T-cell (primary cell): ENCODE measurements at regions not wholly inside any gene's neighbourhood (a gene's known extent, or its start where the extent isn't known, plus 50 kb on each side); places are given as distances from the start of the nearest gene placed in this dataset.

Experiments
- ATAC-seq, 4 experiments: fragments of 200-7000 bp in 3 of 4; fragments of 150-1000 bp in 1 of 4; cut with Tn5 transposase; replicated peaks in 1 of 4; 1 replicate in 3 of 4; 2 replicates in 1 of 4; pipeline ENCODE4 v1.10.0; 2021; ENCODE audit warnings: moderate library complexity in 3 of 4, mild to moderate bottlenecking in 2 of 4, moderate number of reproducible peaks in 1 of 4
- CTCF ChIA-PET, 2 donors: fragments of 300-600 bp; sonication (Branson Sonifier 250); formaldehyde crosslinking; loops; one replicate each; lab custom pipeline; 2022; ENCODE audit warnings: antibody characterized with exemption in 2 of 2; lab: Charles Lee
- POLR2A ChIA-PET, 2 donors: fragments of 300-600 bp; sonication (Branson Sonifier 250); formaldehyde crosslinking; loops; one replicate each; lab custom pipeline; 2022; ENCODE audit warnings: antibody characterized with exemption in 2 of 2; lab: Charles Lee
- DNase-seq, 35 experiments: peaks; one replicate each; pipeline versions ENCODE4 v3.0.0 to v3.0.0-alpha.2; 2013 to 2023
- H3K27ac ChIP-seq: one replicate; pipeline ENCODE4 v1.5.1; 2013; ENCODE audit warnings: low read length
- H3K27me3 ChIP-seq, 2 experiments: replicated peaks in 1 of 2; 1 replicate in 1 of 2; 2 replicates in 1 of 2; pipeline versions ENCODE4 v1.6.1 to v1.7.0; 2013; ENCODE audit warnings: low read length in 1 of 2, mixed read lengths in 1 of 2; ENCODE audit not compliant: control insufficient read depth in 2 of 2, insufficient read depth in 2 of 2; ENCODE audit errors: extremely low read depth in 1 of 2
- H3K36me3 ChIP-seq, 2 donors: 1 replicate in 1 of 2; 2 replicates in 1 of 2; pipeline versions ENCODE4 v1.6.1 to v1.7.0; 2013; ENCODE audit warnings: low read length in 1 of 2; ENCODE audit not compliant: control insufficient read depth in 2 of 2, insufficient read depth in 1 of 2; ENCODE audit errors: extremely low read depth in 1 of 2
- H3K4me1 ChIP-seq, 2 experiments: 1 replicate in 1 of 2; 2 replicates in 1 of 2; pipeline versions ENCODE4 v1.6.1 to v1.7.0; 2013; ENCODE audit warnings: low read length in 2 of 2, mixed read lengths in 1 of 2; ENCODE audit not compliant: insufficient read depth in 2 of 2, control insufficient read depth in 1 of 2; ENCODE audit errors: extremely low read depth in 1 of 2
- H3K4me3 ChIP-seq, 2 donors: 1 replicate in 1 of 2; 2 replicates in 1 of 2; pipeline versions ENCODE4 v1.5.1 to v1.7.0; 2013; ENCODE audit warnings: mild to moderate bottlenecking in 2 of 2, low read length in 1 of 2, moderate library complexity in 1 of 2; ENCODE audit not compliant: control insufficient read depth in 1 of 2; ENCODE audit errors: extremely low read depth in 1 of 2
- H3K9me3 ChIP-seq: 2 replicates; pipeline ENCODE4 v1.7.0; 2013
- H3K27ac Mint-ChIP-seq, 2 donors: one replicate each; pipeline ENCODE4 v1.8.0; 2020 to 2021; ENCODE audit warnings: mild to moderate bottlenecking in 2 of 2, mixed read lengths in 2 of 2
- H3K27me3 Mint-ChIP-seq, 2 donors: one replicate each; pipeline ENCODE4 v1.8.0; 2021 to 2022; ENCODE audit warnings: mixed read lengths in 2 of 2
- H3K36me3 Mint-ChIP-seq: one replicate; pipeline ENCODE4 v1.8.0; 2021; ENCODE audit warnings: mixed read lengths
- H3K4me1 Mint-ChIP-seq, 3 donors: one replicate each; pipeline ENCODE4 v1.8.0; 2020 to 2022; ENCODE audit warnings: mixed read lengths in 3 of 3, mild to moderate bottlenecking in 1 of 3
- H3K4me3 Mint-ChIP-seq, 3 donors: one replicate each; pipeline ENCODE4 v1.8.0; 2020 to 2022; ENCODE audit warnings: mild to moderate bottlenecking in 3 of 3, mixed read lengths in 3 of 3, moderate library complexity in 3 of 3
- H3K9me3 Mint-ChIP-seq, 3 donors: one replicate each; pipeline ENCODE4 v1.8.0; 2020 to 2022; ENCODE audit warnings: mixed read lengths in 3 of 3
- WGBS: methylation state at CpG from one replicate; pipeline ENCODE4 v1.1.5; 2013; ENCODE audit warnings: missing lambda C conversion rate; ENCODE audit not compliant: insufficient coverage; 5-methylcytosine and 5-hydroxymethylcytosine counted together

DNA sequence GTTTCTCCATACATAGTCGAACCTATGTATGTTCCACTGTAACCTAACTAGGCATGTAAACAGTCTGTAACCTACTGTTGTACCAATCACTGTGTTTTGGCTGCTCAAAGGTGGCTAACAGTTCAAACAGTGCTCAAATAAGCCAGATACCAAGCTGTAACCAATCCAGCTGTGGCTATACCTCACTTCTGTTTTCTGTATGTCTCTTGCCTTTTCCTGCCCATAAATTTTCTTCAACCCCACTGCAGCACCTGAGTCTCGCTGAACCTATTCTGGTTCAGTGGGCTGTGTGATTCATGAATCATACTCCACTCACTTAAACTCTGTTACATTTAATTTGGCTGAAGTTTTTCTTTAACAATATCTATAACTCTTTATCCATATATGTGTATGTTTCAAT, 340.7 kb downstream of the LPIN1 start:
- no peaks in the 10 kb centered on the region for H3K27me3 ChIP-seq
- no peak overlapping the region for H3K4me3 Mint-ChIP-seq
- no peaks in the 10 kb centered on the region for H3K36me3 ChIP-seq
- no peak overlapping the region for H3K4me3 ChIP-seq
- H3K36me3 Mint-ChIP-seq = no peaks in the 10 kb centered on the region
- no peaks in the 10 kb centered on the region for H3K9me3 ChIP-seq
- no peak for ATAC-seq
- no peaks in the 10 kb centered on the region for H3K9me3 Mint-ChIP-seq
- POLR2A ChIA-PET = no interaction called here
- no peak for DNase-seq
- H3K4me1 ChIP-seq = peaks cover 2 to 3% of the 10 kb centered on the region in 2 experiments
- H3K27ac Mint-ChIP-seq = no peak overlapping the region
- H3K27ac ChIP-seq = no peak overlapping the region
- no peaks in the 10 kb centered on the region for H3K27me3 Mint-ChIP-seq
- WGBS = no CpG with 5 or more reads among the region's 2 CpGs
- peaks cover 5 to 17% (median 6%) of the 10 kb centered on the region in 3 donors for H3K4me1 Mint-ChIP-seq
- CTCF ChIA-PET = no interaction called here

DNA sequence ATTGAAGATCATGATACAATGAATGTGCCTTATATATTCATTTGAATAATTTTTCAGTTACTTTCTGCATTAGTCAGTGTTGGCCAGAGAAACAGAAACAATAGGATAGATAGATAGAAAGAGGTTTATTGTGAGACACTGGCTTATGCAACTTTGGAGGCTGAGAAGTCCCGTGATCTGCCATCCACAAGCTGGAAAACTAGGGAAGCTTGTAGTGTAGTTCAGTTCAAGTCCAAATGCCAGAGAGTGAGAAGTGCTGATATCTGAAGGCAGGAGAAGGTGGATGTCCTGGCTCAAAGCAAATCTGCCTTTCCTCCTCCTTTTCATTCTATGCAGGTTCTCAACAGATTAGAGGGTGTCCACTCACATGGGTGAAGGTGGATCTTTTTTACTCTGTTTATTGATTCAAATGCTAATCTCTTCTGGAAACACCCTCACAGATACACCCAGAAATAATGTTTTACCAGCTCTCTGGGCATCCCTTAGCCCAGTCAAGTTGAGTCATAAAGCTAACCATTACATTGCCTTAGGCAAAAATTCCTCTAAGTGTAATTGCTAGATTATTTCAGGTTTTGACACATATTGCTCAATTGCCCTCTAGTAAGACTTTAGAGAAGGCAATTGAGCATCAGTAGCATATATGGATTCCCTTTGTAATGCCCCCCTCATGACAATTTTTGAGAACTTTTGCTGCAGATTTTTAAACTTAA, 341.4 kb downstream of the LPIN1 start:
- Histone ChIP-seq H3K4me1 (peaks cover 0 to 2% of the 10 kb centered on the region in 2 experiments), H3K27ac (no peak overlapping the region), H3K4me3 (no peak overlapping the region), H3K27me3 (no peaks in the 10 kb centered on the region), H3K36me3 (no peaks in the 10 kb centered on the region), H3K9me3 (no peaks in the 10 kb centered on the region)
- Mint-ChIP-seq H3K27me3 (no peaks in the 10 kb centered on the region), H3K36me3 (no peaks in the 10 kb centered on the region), H3K9me3 (no peaks in the 10 kb centered on the region), H3K4me3 (no peak overlapping the region), H3K27ac (no peak overlapping the region), H3K4me1 (peaks cover 5 to 13% (median 6%) of the 10 kb centered on the region in 3 donors)
- DNase-seq (no peak), ATAC-seq (no peak)
- WGBS = 100% methylated on average over 1 of the region's 1 CpG
- POLR2A ChIA-PET = no interaction called here
- CTCF ChIA-PET = no interaction called here

DNA sequence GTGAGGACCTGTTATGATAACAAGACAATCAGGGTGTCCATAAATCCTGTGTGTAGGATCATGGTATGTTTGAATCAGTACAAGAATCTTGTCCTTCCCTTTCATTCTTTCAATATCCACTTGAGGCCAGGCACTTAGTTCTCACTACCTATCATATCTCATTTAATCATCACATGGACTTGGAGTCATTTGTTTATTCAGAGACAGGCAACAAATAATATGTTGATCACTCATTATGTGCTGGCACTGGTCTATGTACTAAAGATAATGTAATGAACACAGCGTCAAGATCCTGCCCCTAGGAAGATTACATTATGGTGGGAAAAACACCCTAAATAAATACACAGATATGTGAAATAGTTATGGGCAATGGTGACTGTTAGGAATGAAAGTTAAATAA, 342.6 kb downstream of the LPIN1 start:
- CTCF ChIA-PET = no interaction called here
- Histone ChIP-seq H3K4me3 (no peak overlapping the region), H3K4me1 (no peaks in the 10 kb centered on the region), H3K27me3 (no peaks in the 10 kb centered on the region), H3K9me3 (no peaks in the 10 kb centered on the region), H3K36me3 (no peaks in the 10 kb centered on the region), H3K27ac (no peak overlapping the region)
- ATAC-seq (no peak), DNase-seq (no peak)
- peaks cover 0 to 4% (median 0%) of the 10 kb centered on the region in 3 donors for H3K4me1 Mint-ChIP-seq
- H3K36me3 Mint-ChIP-seq = no peaks in the 10 kb centered on the region
- no peak overlapping the region for H3K27ac Mint-ChIP-seq
- H3K4me3 Mint-ChIP-seq = no peak overlapping the region
- no peaks in the 10 kb centered on the region for H3K27me3 Mint-ChIP-seq
- no CpG with 5 or more reads among the region's 1 CpG for WGBS
- POLR2A ChIA-PET = no interaction called here
- H3K9me3 Mint-ChIP-seq = no peaks in the 10 kb centered on the region

DNA sequence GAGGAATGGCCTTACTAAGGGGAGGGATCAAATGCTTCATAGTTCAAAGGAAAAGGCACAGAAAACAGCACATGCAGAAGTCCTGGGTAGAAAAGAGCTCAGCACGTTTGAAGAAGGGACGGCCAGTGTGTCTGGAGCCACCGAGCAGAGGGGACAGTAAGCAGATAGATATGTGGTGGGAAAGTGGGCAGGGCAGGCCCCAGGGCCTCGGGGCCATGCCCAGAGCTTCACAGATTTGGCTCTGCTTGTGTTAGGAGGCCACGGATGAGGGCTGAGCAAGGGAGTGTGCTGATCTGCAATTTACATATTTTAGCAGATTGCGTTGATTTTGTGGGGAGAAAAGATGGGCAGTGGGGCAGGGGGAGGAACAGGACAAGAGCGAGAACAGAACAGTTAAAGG, 343.1 kb downstream of the LPIN1 start:
- no peak overlapping the region for H3K27ac Mint-ChIP-seq
- H3K9me3 Mint-ChIP-seq = no peaks in the 10 kb centered on the region
- H3K4me1 Mint-ChIP-seq = no peaks in the 10 kb centered on the region
- no peak overlapping the region for H3K4me3 Mint-ChIP-seq
- H3K27me3 Mint-ChIP-seq = no peaks in the 10 kb centered on the region
- ATAC-seq = no peak
- Histone ChIP-seq H3K9me3 (no peaks in the 10 kb centered on the region), H3K27ac (no peak overlapping the region), H3K4me1 (no peaks in the 10 kb centered on the region), H3K4me3 (no peak overlapping the region), H3K36me3 (no peaks in the 10 kb centered on the region), H3K27me3 (no peaks in the 10 kb centered on the region)
- ChIA-PET CTCF (interaction anchor here (0.6 to 0.7 kb wide), 2 partner anchors 89 to 151 kb away, joined by 3 read pairs; no protein-coding TSS in a partner anchor), POLR2A (no interaction called here)
- WGBS = 84% methylated on average over 7 of the region's 7 CpGs
- H3K36me3 Mint-ChIP-seq = no peaks in the 10 kb centered on the region
- DNase-seq = no peak

DNA sequence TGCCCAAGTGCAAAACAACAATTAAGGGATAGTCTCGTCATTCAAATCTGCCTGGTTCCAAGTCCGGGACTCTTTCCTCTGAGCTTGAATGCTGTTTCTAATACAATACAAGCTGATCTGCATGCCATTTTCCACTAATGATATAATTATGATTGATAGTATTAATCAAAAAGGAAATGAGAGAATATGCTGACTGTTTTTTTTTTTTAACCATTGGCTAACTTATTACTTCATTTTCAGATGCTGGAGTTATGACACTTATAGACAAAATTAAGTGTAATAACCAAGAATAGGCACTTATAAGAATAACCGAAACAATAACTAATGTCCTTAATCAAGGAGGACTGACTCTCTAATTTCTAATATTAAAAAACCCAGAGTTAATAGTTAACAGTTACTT, 343.6 kb downstream of the LPIN1 start:
- ChIA-PET POLR2A (no interaction called here), CTCF (interaction anchor here (0.6 to 0.7 kb wide), 2 partner anchors 89 to 150 kb away, joined by 3 read pairs; no protein-coding TSS in a partner anchor)
- H3K9me3 ChIP-seq = no peaks in the 10 kb centered on the region
- DNase-seq = no peak
- Mint-ChIP-seq H3K4me3 (no peak overlapping the region), H3K27ac (no peak overlapping the region), H3K27me3 (no peaks in the 10 kb centered on the region), H3K36me3 (no peaks in the 10 kb centered on the region), H3K4me1 (no peaks in the 10 kb centered on the region), H3K9me3 (no peaks in the 10 kb centered on the region)
- WGBS = no CpG with 5 or more reads among the region's 3 CpGs
- H3K4me3 ChIP-seq = no peak overlapping the region
- no peak for ATAC-seq
- no peak overlapping the region for H3K27ac ChIP-seq
- no peaks in the 10 kb centered on the region for H3K27me3 ChIP-seq
- H3K4me1 ChIP-seq = no peaks in the 10 kb centered on the region
- H3K36me3 ChIP-seq = no peaks in the 10 kb centered on the region

DNA sequence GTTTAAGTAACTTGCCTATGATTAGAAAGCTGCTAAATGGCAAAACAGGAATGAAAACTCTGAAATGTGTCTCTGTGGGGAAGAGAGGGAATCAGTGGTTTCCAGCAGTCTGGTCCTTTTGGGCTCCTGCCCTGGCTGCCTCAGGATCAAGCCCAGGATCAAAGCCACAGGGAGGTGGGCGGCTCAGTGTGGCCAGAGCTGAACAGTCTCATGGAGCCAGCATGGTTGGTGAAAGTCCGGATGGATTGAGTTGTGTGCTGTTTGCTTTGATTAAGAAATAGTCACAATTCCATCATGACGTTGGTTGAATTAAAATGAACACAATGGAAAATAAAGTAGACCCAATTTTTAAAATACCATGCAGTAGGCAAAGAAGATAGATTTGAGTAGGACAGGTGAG, 344.2 kb downstream of the LPIN1 start:
- Histone ChIP-seq H3K9me3 (no peaks in the 10 kb centered on the region), H3K36me3 (no peaks in the 10 kb centered on the region), H3K27ac (no peak overlapping the region), H3K4me1 (no peaks in the 10 kb centered on the region), H3K4me3 (no peak overlapping the region), H3K27me3 (no peaks in the 10 kb centered on the region)
- Mint-ChIP-seq H3K4me1 (no peaks in the 10 kb centered on the region), H3K27me3 (no peaks in the 10 kb centered on the region), H3K27ac (no peak overlapping the region), H3K36me3 (no peaks in the 10 kb centered on the region), H3K4me3 (no peak overlapping the region), H3K9me3 (no peaks in the 10 kb centered on the region)
- DNase-seq (no peak), ATAC-seq (no peak)
- WGBS = 100% methylated on average over 1 of the region's 3 CpGs
- CTCF ChIA-PET = no interaction called here
- POLR2A ChIA-PET = no interaction called here
